ENCODE measurements at regions not wholly inside any gene's neighbourhood (a gene's known extent, or its start where the extent isn't known, plus 50 kb on each side); places are given as distances from the start of the nearest gene placed in this dataset.

- Histone ChIP-seq H3K36me3 (no peaks in the 10 kb centered on the region), H3K4me3 (no peak overlapping the region), H3K27me3 (no peaks in the 10 kb centered on the region), H3K4me1 (ENCODE audit: insufficient read depth) (no peaks in the 10 kb centered on the region), H3K9me3 (no peaks in the 10 kb centered on the region), H3K27ac (no peak overlapping the region)
- no peak for DNase-seq
- WGBS, 3 donors = 63 to 83% (median 80%) methylated on average over 2 of the region's 2 CpGs
- intact Hi-C loops (cut with DNase I) = no loop called here
- TF ChIP-seq EP300 (IDR thresholded peaks at IDR 0.05) (no peak), POLR2A (IDR thresholded peaks at IDR 0.05) (no peak), CTCF (IDR thresholded peaks at IDR 0.05) (no peak)
Observed at GRCh38 chrX:42725196-42725595, 52.8 kb downstream of the PPP1R2C start.

- Histone ChIP-seq H3K27ac (no peak overlapping the region), H3K36me3 (no peaks in the 10 kb centered on the region), H3K4me1 (ENCODE audit: insufficient read depth) (no peaks in the 10 kb centered on the region), H3K4me3 (no peak overlapping the region), H3K27me3 (no peaks in the 10 kb centered on the region), H3K9me3 (no peaks in the 10 kb centered on the region)
- whole genome bisulfite sequencing, 3 donors = 70 to 85% (median 73%) methylated on average over 4 of the region's 4 CpGs
- TF ChIP-seq POLR2A (IDR thresholded peaks at IDR 0.05) (no peak), EP300 (IDR thresholded peaks at IDR 0.05) (no peak), CTCF (IDR thresholded peaks at IDR 0.05) (no peak)
- no peak for DNase-seq
- intact Hi-C loops (cut with DNase I) = no loop called here
Observed at GRCh38 chrX:42720209-42720608, 57.8 kb downstream of the PPP1R2C start.

- H3K27ac ChIP-seq = no peak overlapping the region
- intact Hi-C loops (cut with DNase I) = no loop called here
- H3K27me3 ChIP-seq = no peaks in the 10 kb centered on the region
- H3K4me3 ChIP-seq = no peak overlapping the region
- H3K36me3 ChIP-seq = no peaks in the 10 kb centered on the region
- TF ChIP-seq POLR2A (IDR thresholded peaks at IDR 0.05) (no peak), EP300 (IDR thresholded peaks at IDR 0.05) (no peak), CTCF (IDR thresholded peaks at IDR 0.05) (no peak)
- H3K9me3 ChIP-seq = no peaks in the 10 kb centered on the region
- WGBS, 3 donors = 67 to 73% (median 67%) methylated on average over 8 of the region's 8 CpGs
- DNase-seq = no peak
- H3K4me1 ChIP-seq (ENCODE audit: insufficient read depth) = peaks cover 1% of the 10 kb centered on the region
Observed at GRCh38 chrX:42715701-42716262, 62.2 kb downstream of the PPP1R2C start.

GRCh38 chrX:42714981-42715700 lies 62.8 kb downstream of the PPP1R2C start:
- H3K9me3 ChIP-seq = no peaks in the 10 kb centered on the region
- DNase-seq = peak in 2 of 5 donors; percentile 18 to 37

GRCh38 chrX:42710452-42710851 lies 67.5 kb downstream of the PPP1R2C start:
- H3K27ac ChIP-seq = no peak overlapping the region
- intact Hi-C loops (cut with DNase I) = no loop called here
- no peaks in the 10 kb centered on the region for H3K27me3 ChIP-seq
- DNase-seq = no peak
- WGBS, 3 donors = 59 to 62% (median 61%) methylated on average over 2 of the region's 2 CpGs
- H3K4me3 ChIP-seq = no peak overlapping the region
- H3K36me3 ChIP-seq = no peaks in the 10 kb centered on the region
- no peak for TF ChIP-seq POLR2A (IDR thresholded peaks at IDR 0.05)
- TF ChIP-seq EP300 (IDR thresholded peaks at IDR 0.05) = no peak
- TF ChIP-seq CTCF (IDR thresholded peaks at IDR 0.05) = no peak
- H3K4me1 ChIP-seq (ENCODE audit: insufficient read depth) = peaks cover 1% of the 10 kb centered on the region
- H3K9me3 ChIP-seq = no peaks in the 10 kb centered on the region

More at GRCh38 chrX:42714981-42715700, 62.8 kb downstream of the PPP1R2C start:
- intact Hi-C loops (cut with DNase I) = no loop called here
- H3K36me3 ChIP-seq = no peaks in the 10 kb centered on the region
- 42 to 50% (median 49%) methylated on average over 11 of the region's 11 CpGs for WGBS, 3 donors
- H3K27ac ChIP-seq = no peak overlapping the region
- peaks cover 1% of the 10 kb centered on the region for H3K4me1 ChIP-seq (ENCODE audit: insufficient read depth)
- H3K27me3 ChIP-seq = no peaks in the 10 kb centered on the region
- H3K4me3 ChIP-seq = no peak overlapping the region
- no peak for TF ChIP-seq POLR2A (IDR thresholded peaks at IDR 0.05)
